Ovary (tissue), 3 donors: ENCODE measurements at regions not wholly inside any gene's neighbourhood (a gene's known extent, or its start where the extent isn't known, plus 50 kb on each side); places are given as distances from the start of the nearest gene placed in this dataset.

Experiments used
- EP300 ChIP-seq: sonication (generic); formaldehyde crosslinking; IDR thresholded peaks from one replicate; pipeline ENCODE4 v1.6.1; 2017; ENCODE audit warnings: antibody characterized with exemption
- POLR2A ChIP-seq: fragments of 450-650 bp; IDR thresholded peaks from one replicate; pipeline ENCODE4 v1.6.1; 2017; ENCODE audit warnings: antibody characterized with exemption, mild to moderate bottlenecking, moderate library complexity
- TF ChIP-seq, protein P1 (sequence below), 3 donors: fragments of 450-650 bp in 2 of 3; fragments of 200-600 bp in 1 of 3; IDR thresholded peaks; one replicate each; pipeline versions ENCODE4 v1.5.1 to v1.8.0; 2016 to 2022; ENCODE audit warnings: antibody characterized with exemption in 3 of 3, mild to moderate bottlenecking in 1 of 3
- donor health status: DM: no; HTN: no; CAD: no.

GRCh38 chr5:110008131-110008530 lies 318.4 kb downstream of the MAN2A1 start:
- TF ChIP-seq, protein P1, sequence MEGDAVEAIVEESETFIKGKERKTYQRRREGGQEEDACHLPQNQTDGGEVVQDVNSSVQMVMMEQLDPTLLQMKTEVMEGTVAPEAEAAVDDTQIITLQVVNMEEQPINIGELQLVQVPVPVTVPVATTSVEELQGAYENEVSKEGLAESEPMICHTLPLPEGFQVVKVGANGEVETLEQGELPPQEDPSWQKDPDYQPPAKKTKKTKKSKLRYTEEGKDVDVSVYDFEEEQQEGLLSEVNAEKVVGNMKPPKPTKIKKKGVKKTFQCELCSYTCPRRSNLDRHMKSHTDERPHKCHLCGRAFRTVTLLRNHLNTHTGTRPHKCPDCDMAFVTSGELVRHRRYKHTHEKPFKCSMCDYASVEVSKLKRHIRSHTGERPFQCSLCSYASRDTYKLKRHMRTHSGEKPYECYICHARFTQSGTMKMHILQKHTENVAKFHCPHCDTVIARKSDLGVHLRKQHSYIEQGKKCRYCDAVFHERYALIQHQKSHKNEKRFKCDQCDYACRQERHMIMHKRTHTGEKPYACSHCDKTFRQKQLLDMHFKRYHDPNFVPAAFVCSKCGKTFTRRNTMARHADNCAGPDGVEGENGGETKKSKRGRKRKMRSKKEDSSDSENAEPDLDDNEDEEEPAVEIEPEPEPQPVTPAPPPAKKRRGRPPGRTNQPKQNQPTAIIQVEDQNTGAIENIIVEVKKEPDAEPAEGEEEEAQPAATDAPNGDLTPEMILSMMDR (IDR thresholded peaks at IDR 0.05): no peak
- no peak for TF ChIP-seq POLR2A
- no peak for TF ChIP-seq EP300
